H1 (cell line): ENCODE measurements at regions not wholly inside any gene's neighbourhood (a gene's known extent, or its start where the extent isn't known, plus 50 kb on each side); places are given as distances from the start of the nearest gene placed in this dataset.

Source experiments
- CTCF ChIA-PET: fragments of 300-600 bp; sonication (Branson Sonifier 250); formaldehyde crosslinking; loops from one replicate; lab custom pipeline; 2021; ENCODE audit not compliant: partially characterized antibody; lab: Charles Lee
- POLR2A ChIA-PET: fragments of 300-600 bp; sonication (Branson Sonifier 250); formaldehyde crosslinking; loops from one replicate; lab custom pipeline; 2021; ENCODE audit warnings: inconsistent platforms; ENCODE audit not compliant: partially characterized antibody; lab: Charles Lee
- DNase-seq, 2 experiments: peaks; one replicate each; pipeline versions ENCODE4 v3.0.0 to v3.0.0-alpha.2; 2010 to 2022; ENCODE audit warnings: low spot score in 2 of 2, low read depth in 1 of 2, mixed read lengths in 1 of 2
- FAIRE-seq: peaks from 2 replicates; lab custom pipeline; 2011; peaks lifted over from hg19 to GRCh38; lab: Jason Lieb, UNC
- H2AFZ ChIP-seq: 2 replicates; pipeline ENCODE4 v1.8.1; 2012; ENCODE audit warnings: low read length, inconsistent platforms
- H2AK5ac ChIP-seq: 2 replicates; pipeline ENCODE4 v1.6.1; 2013; ENCODE audit warnings: low read depth, low read length
- H2BK120ac ChIP-seq: replicated peaks from 2 replicates; pipeline ENCODE3; 2013; ENCODE audit warnings: low read depth, low read length, inconsistent platforms
- H2BK12ac ChIP-seq: 2 replicates; pipeline ENCODE4 v1.6.1; 2013; ENCODE audit warnings: low read depth, low read length
- H2BK15ac ChIP-seq: 2 replicates; pipeline ENCODE4 v1.6.1; 2013; ENCODE audit warnings: low read length
- H2BK20ac ChIP-seq: 2 replicates; pipeline ENCODE4 v1.6.1; 2013; ENCODE audit warnings: low read length
- H2BK5ac ChIP-seq: 2 replicates; pipeline ENCODE4 v1.6.1; 2013; ENCODE audit warnings: low read depth, low read length
- H3K14ac ChIP-seq: 2 replicates; pipeline ENCODE4 v1.6.1; 2013; ENCODE audit warnings: inconsistent platforms; ENCODE audit not compliant: insufficient read length
- H3K18ac ChIP-seq: 2 replicates; pipeline ENCODE4 v1.6.1; 2013; ENCODE audit warnings: low read length; ENCODE audit errors: extremely low read depth
- H3K23ac ChIP-seq: 2 replicates; pipeline ENCODE4 v1.6.1; 2013; ENCODE audit warnings: inconsistent platforms; ENCODE audit not compliant: insufficient read length
- H3K23me2 ChIP-seq: 2 replicates; pipeline ENCODE4 v1.6.1; 2013; ENCODE audit warnings: low read depth, low read length
- H3K27ac ChIP-seq: 2 replicates; pipeline ENCODE4 v1.6.1; 2011; ENCODE audit warnings: low read depth, low read length, inconsistent platforms
- H3K27me3 ChIP-seq, 4 experiments: replicated peaks in 1 of 4; 1 replicate in 1 of 4; 2 replicates in 3 of 4; pipeline versions ENCODE4 v1.6.1 to v1.8.1; 2011 to 2013; ENCODE audit warnings: low read length in 3 of 4, mild to moderate bottlenecking in 3 of 4, inconsistent platforms in 2 of 4, mixed read lengths in 2 of 4, moderate library complexity in 1 of 4; ENCODE audit not compliant: control insufficient read depth in 3 of 4, insufficient read depth in 3 of 4; ENCODE audit errors: extremely low read depth in 1 of 4
- H3K36me3 ChIP-seq, 4 experiments: 2 replicates each; pipeline versions ENCODE4 v1.6.1 to v1.8.1; 2011 to 2013; ENCODE audit warnings: mild to moderate bottlenecking in 4 of 4, low read length in 3 of 4, moderate library complexity in 2 of 4, control low read depth in 1 of 4, inconsistent platforms in 1 of 4; ENCODE audit not compliant: insufficient read depth in 4 of 4, control insufficient read depth in 2 of 4
- H3K4ac ChIP-seq: replicated peaks from 2 replicates; pipeline ENCODE3; 2013; ENCODE audit warnings: low read length, low read depth, mixed read lengths, inconsistent platforms; ENCODE audit not compliant: insufficient read length
- H3K4me1 ChIP-seq, 4 experiments: replicated peaks in 1 of 4; 1 replicate in 1 of 4; 2 replicates in 3 of 4; pipeline versions ENCODE4 v1.6.1 to v1.8.1; 2011 to 2013; ENCODE audit warnings: low read length in 3 of 4, inconsistent platforms in 2 of 4, mixed read lengths in 1 of 4; ENCODE audit not compliant: insufficient read depth in 4 of 4, control insufficient read depth in 3 of 4
- H3K4me2 ChIP-seq, 2 experiments: 2 replicates each; pipeline versions ENCODE4 v1.6.1 to v1.8.1; 2011 to 2013; ENCODE audit warnings: low read depth in 2 of 2, low read length in 2 of 2, control low read depth in 1 of 2, inconsistent platforms in 1 of 2, mild to moderate bottlenecking in 1 of 2; ENCODE audit not compliant: insufficient read depth in 1 of 2
- H3K4me3 ChIP-seq, 4 experiments: fragments of 200-600, 300-600 bp in 1 of 4; sonication (generic), shearing (Covaris generic), sonication (Bioruptor Twin) in 1 of 4; 2 replicates each; pipeline versions ENCODE4 v1.5.1 to v1.8.1; 2011 to 2016; ENCODE audit warnings: low read length in 4 of 4, low read depth in 3 of 4, control low read depth in 2 of 4, inconsistent platforms in 2 of 4, mild to moderate bottlenecking in 2 of 4, mixed read lengths in 1 of 4, moderate library complexity in 1 of 4; ENCODE audit not compliant: insufficient read depth in 2 of 4; ENCODE audit errors: extremely low read depth in 1 of 4
- H3K56ac ChIP-seq: replicated peaks from 2 replicates; pipeline ENCODE3; 2013; ENCODE audit warnings: low read depth, mild to moderate bottlenecking, mixed read lengths, low read length, inconsistent platforms; ENCODE audit not compliant: insufficient read length
- H3K79me1 ChIP-seq: 2 replicates; pipeline ENCODE4 v1.6.1; 2013; ENCODE audit warnings: low read depth, low read length, control low read depth
- H3K79me2 ChIP-seq, 2 experiments: 2 replicates each; pipeline versions ENCODE4 v1.6.1 to v1.8.1; 2012 to 2013; ENCODE audit warnings: low read length in 2 of 2, mild to moderate bottlenecking in 2 of 2, inconsistent platforms in 1 of 2; ENCODE audit not compliant: insufficient read depth in 2 of 2, control insufficient read depth in 1 of 2
- H3K9ac ChIP-seq, 4 experiments: replicated peaks in 1 of 4; 1 replicate in 1 of 4; 2 replicates in 3 of 4; pipeline versions ENCODE4 v1.6.1 to v1.8.1; 2011 to 2013; ENCODE audit warnings: low read depth in 3 of 4, low read length in 3 of 4, control low read depth in 2 of 4, mild to moderate bottlenecking in 2 of 4, moderate library complexity in 2 of 4, inconsistent platforms in 1 of 4; ENCODE audit errors: extremely low read depth in 1 of 4
- H3K9me3 ChIP-seq, 2 experiments: 2 replicates each; pipeline versions ENCODE4 v1.6.1 to v1.8.1; 2012 to 2013; ENCODE audit warnings: mild to moderate bottlenecking in 2 of 2, moderate library complexity in 2 of 2, control low read depth in 1 of 2, inconsistent platforms in 1 of 2, low read depth in 1 of 2, low read length in 1 of 2, mixed read lengths in 1 of 2; ENCODE audit not compliant: insufficient read depth in 2 of 2
- H4K20me1 ChIP-seq, 2 experiments: replicated peaks in 1 of 2; 2 replicates each; pipeline versions ENCODE3 to v1.8.1; 2011 to 2013; ENCODE audit warnings: inconsistent platforms in 2 of 2, low read length in 2 of 2, mild to moderate bottlenecking in 1 of 2; ENCODE audit not compliant: insufficient read depth in 2 of 2, control insufficient read depth in 1 of 2
- H4K5ac ChIP-seq: 2 replicates; pipeline ENCODE4 v1.6.1; 2013; ENCODE audit warnings: low read length, low read depth, mixed read lengths, inconsistent platforms; ENCODE audit not compliant: insufficient read length
- H4K8ac ChIP-seq: 2 replicates; pipeline ENCODE4 v1.8.0; 2013; ENCODE audit warnings: mild to moderate bottlenecking, moderate library complexity, low read length, inconsistent platforms; ENCODE audit not compliant: insufficient read depth; ENCODE audit errors: extremely low read depth
- H4K91ac ChIP-seq: replicated peaks from 2 replicates; pipeline ENCODE3; 2013; ENCODE audit warnings: low read length, mixed read lengths, inconsistent platforms; ENCODE audit not compliant: insufficient read length
- BACH1 ChIP-seq: IDR thresholded peaks from 2 replicates; pipeline ENCODE4 v1.6.1; 2012; ENCODE audit warnings: low read length, improper control_type of control experiment
- CHD2 ChIP-seq: IDR thresholded peaks from 2 replicates; pipeline ENCODE4 v1.6.1; 2012; ENCODE audit warnings: low read length, improper control_type of control experiment
- CTBP2 ChIP-seq: IDR thresholded peaks from 2 replicates; pipeline ENCODE4 v1.7.0; 2011; ENCODE audit warnings: borderline replicate concordance, mild to moderate bottlenecking, moderate library complexity, mixed read lengths, low read length; ENCODE audit not compliant: insufficient read depth, insufficient read length
- EZH2 ChIP-seq: fragments of 200-600 bp; sonication (generic); IDR thresholded peaks from 2 replicates; pipeline ENCODE4 v1.7.1; 2012; ENCODE audit warnings: low read depth, mild to moderate bottlenecking, moderate library complexity, low read length, inconsistent platforms; ENCODE audit not compliant: severe bottlenecking
- GTF2F1 ChIP-seq: IDR thresholded peaks from 2 replicates; pipeline ENCODE4 v1.6.1; 2012; ENCODE audit warnings: low read depth, low read length, improper control_type of control experiment, borderline replicate concordance
- JUND ChIP-seq: IDR thresholded peaks from 2 replicates; pipeline ENCODE4 v1.6.1; 2011; ENCODE audit warnings: mild to moderate bottlenecking, improper control_type of control experiment, low read length
- KDM1A ChIP-seq: fragments of 200-600, 300-600 bp; sonication (generic); IDR thresholded peaks from 2 replicates; pipeline ENCODE4 v1.7.1; 2016; ENCODE audit warnings: mild to moderate bottlenecking, low read length, borderline replicate concordance
- KDM4A ChIP-seq: IDR thresholded peaks from one replicate; pipeline ENCODE4 v1.7.1; 2012; ENCODE audit warnings: low read depth, mild to moderate bottlenecking, moderate library complexity, low read length, inconsistent platforms; ENCODE audit not compliant: severe bottlenecking
- SAP30 ChIP-seq: fragments of 300-600 bp; sonication (generic); IDR thresholded peaks from 2 replicates; pipeline ENCODE4 v1.7.1; 2012; ENCODE audit warnings: low read length, moderate library complexity, mild to moderate bottlenecking, inconsistent platforms; ENCODE audit not compliant: insufficient read depth, insufficient replicate concordance
- TEAD4 ChIP-seq: IDR thresholded peaks from 2 replicates; pipeline ENCODE4 v1.6.1; 2012; ENCODE audit warnings: low read depth, low read length, inconsistent platforms, mixed read lengths
- WGBS, 2 experiments: shearing (Covaris generic) in 1 of 2; methylation state at CpG; one replicate each; pipeline versions ENCODE4 v1.1.6 to v1.1.7; 2013 to 2015; ENCODE audit warnings: low lambda C conversion rate in 2 of 2, mixed read lengths in 2 of 2, inconsistent platforms in 1 of 2, low coverage in 1 of 2, missing lambda C conversion rate in 1 of 2; ENCODE audit not compliant: insufficient replicate concordance in 2 of 2, insufficient coverage in 1 of 2, insufficient read length in 1 of 2; ENCODE audit errors: extremely low coverage in 1 of 2, missing lambda C conversion rate in 1 of 2; 5-methylcytosine and 5-hydroxymethylcytosine counted together

DNA sequence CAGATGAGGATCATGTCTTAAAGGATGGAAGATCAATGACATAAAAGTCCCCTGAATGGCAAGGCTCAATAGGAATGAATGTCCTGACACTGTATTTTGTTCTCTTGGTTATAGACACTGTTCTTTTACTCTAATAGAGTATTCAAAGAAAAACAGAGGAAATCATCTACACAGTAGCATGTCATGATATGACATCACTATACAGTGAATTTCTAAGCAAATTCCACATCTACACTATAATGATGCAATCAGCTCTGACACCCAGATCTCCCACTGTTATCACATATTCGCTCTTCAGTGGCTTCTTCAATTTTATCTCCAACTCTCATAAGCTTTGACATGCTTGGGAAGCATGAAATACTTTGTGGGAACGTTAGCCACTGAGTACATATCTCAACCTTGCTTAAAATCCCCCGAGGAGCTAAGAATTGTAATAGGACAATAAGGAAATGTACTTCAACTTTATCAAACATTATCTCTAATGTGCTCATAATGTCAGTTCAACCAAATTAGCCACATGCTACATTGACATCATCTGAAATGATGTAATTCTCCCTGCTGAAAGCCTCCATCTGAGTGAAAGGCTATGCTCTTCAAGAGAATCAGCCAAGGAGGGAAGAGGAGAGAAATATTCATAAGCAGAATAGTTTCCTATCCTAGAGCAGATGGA is 139.6 kb upstream of the PTCHD1 start:
- H3K9ac ChIP-seq: no peak overlapping the region
- H3K9me3 ChIP-seq: no peaks in the 10 kb centered on the region
- H3K27me3 ChIP-seq: no peaks in the 10 kb centered on the region
- no peak overlapping the region for H2BK5ac ChIP-seq
- H3K27ac ChIP-seq: no peak overlapping the region
- H3K79me1 ChIP-seq: no peaks in the 10 kb centered on the region
- H3K18ac ChIP-seq: no peak overlapping the region
- H3K79me2 ChIP-seq: no peaks in the 10 kb centered on the region
- H4K20me1 ChIP-seq: no peaks in the 10 kb centered on the region
- no peak overlapping the region for H3K4ac ChIP-seq
- H2BK20ac ChIP-seq: no peak overlapping the region
- H3K14ac ChIP-seq: no peak overlapping the region
- TF ChIP-seq SAP30 (no peak), KDM4A (no peak), KDM1A (no peak), GTF2F1 (no peak), BACH1 (no peak), TEAD4 (no peak), CHD2 (no peak), JUND (no peak), EZH2 (no peak), CTBP2 (no peak)
- no peak for FAIRE-seq
- no peak overlapping the region for H2BK12ac ChIP-seq
- no peak overlapping the region for H2AK5ac ChIP-seq
- H4K91ac ChIP-seq: no peak overlapping the region
- no peak overlapping the region for H4K8ac ChIP-seq
- no peak overlapping the region for H4K5ac ChIP-seq
- H3K23ac ChIP-seq: no peak overlapping the region
- no peak for DNase-seq
- no peak overlapping the region for H2BK15ac ChIP-seq
- ChIA-PET CTCF (interaction anchor here (0.7 kb wide), 1 partner anchor 423 kb away, joined by 3 read pairs; no protein-coding TSS in a partner anchor), POLR2A (no interaction called here)
- no peaks in the 10 kb centered on the region for H3K23me2 ChIP-seq
- 87% methylated on average over 3 of the region's 3 CpGs; no CpG with 5 or more reads in 1 of the 2 experiments for WGBS, 2 experiments
- H2BK120ac ChIP-seq: no peak overlapping the region
- H3K4me2 ChIP-seq: no peak overlapping the region
- H3K56ac ChIP-seq: no peak overlapping the region
- H3K36me3 ChIP-seq: no peaks in the 10 kb centered on the region
- H2AFZ ChIP-seq: no peak overlapping the region
- no peak overlapping the region for H3K4me3 ChIP-seq
- no peaks in the 10 kb centered on the region for H3K4me1 ChIP-seq
